Activated B cell treated with CpG ODN at 0.5 μM for 24 hours (primary cell): ENCODE measurements at regions not wholly inside any gene's neighbourhood (a gene's known extent, or its start where the extent isn't known, plus 50 kb on each side); places are given as distances from the start of the nearest gene placed in this dataset.

Source experiments
- ATAC-seq: fragments of 200-7000 bp; cut with Tn5 transposase; one replicate; pipeline ENCODE4 v1.10.0; 2021; ENCODE audit warnings: low read depth, mild to moderate bottlenecking, moderate library complexity
- CTCF ChIA-PET: fragments of 350-600 bp; sonication (Branson Sonifier 250); formaldehyde crosslinking; loops from one replicate; lab custom pipeline; 2021; ENCODE audit warnings: antibody characterized with exemption; lab: Charles Lee
- POLR2A ChIA-PET: fragments of 350-600 bp; sonication (Branson Sonifier 250); formaldehyde crosslinking; loops from one replicate; lab custom pipeline; 2021; ENCODE audit warnings: antibody characterized with exemption; lab: Charles Lee
- DNase-seq: peaks from one replicate; pipeline ENCODE4 v3.0.0; 2022
- H3K27ac Mint-ChIP-seq: one replicate; pipeline ENCODE4 v1.8.0; 2020; ENCODE audit warnings: mixed read lengths
- H3K27me3 Mint-ChIP-seq: one replicate; pipeline ENCODE4 v1.8.0; 2021; ENCODE audit warnings: mixed read lengths
- H3K36me3 Mint-ChIP-seq: one replicate; pipeline ENCODE4 v1.8.0; 2021; ENCODE audit warnings: low read depth, mixed read lengths
- H3K4me1 Mint-ChIP-seq: one replicate; pipeline ENCODE4 v1.8.0; 2021; ENCODE audit warnings: mixed read lengths
- H3K4me3 Mint-ChIP-seq: one replicate; pipeline ENCODE4 v1.8.0; 2020; ENCODE audit warnings: mild to moderate bottlenecking, mixed read lengths
- H3K9me3 Mint-ChIP-seq: one replicate; pipeline ENCODE4 v1.8.0; 2020; ENCODE audit warnings: mixed read lengths
- CTCF ChIP-seq: fragments of 200-600 bp; IDR thresholded peaks from one replicate; pipeline ENCODE4 v1.8.0; 2022; ENCODE audit warnings: antibody characterized with exemption, mild to moderate bottlenecking
- intact Hi-C: fragments of 100-400 bp; cut with micrococcal nuclease; formaldehyde crosslinking; loops from one replicate; pipeline ENCODE4 v1.15.1; 2024

GRCh38 chr9:117516676-117517632, 102.1 kb upstream of the ASTN2 start:
- H3K4me3 Mint-ChIP-seq, result no peak overlapping the region
- ATAC-seq (no peak), DNase-seq (no peak)
- intact Hi-C loops, result no loop called here
- no peaks in the 10 kb centered on the region for H3K27me3 Mint-ChIP-seq
- POLR2A ChIA-PET, result no interaction called here
- no peaks in the 10 kb centered on the region for H3K4me1 Mint-ChIP-seq
- CTCF ChIA-PET, result no interaction called here
- no peaks in the 10 kb centered on the region for H3K36me3 Mint-ChIP-seq
- no peak overlapping the region for H3K27ac Mint-ChIP-seq
- no peaks in the 10 kb centered on the region for H3K9me3 Mint-ChIP-seq
- TF ChIP-seq CTCF, result no peak

- intact Hi-C loops, result no loop called here
- no peak overlapping the region for H3K4me3 Mint-ChIP-seq
Observed at GRCh38 chr9:117511852-117512481, 97.1 kb upstream of the ASTN2 start.

GRCh38 chr9:117496307-117496706, 81.5 kb upstream of the ASTN2 start:
- H3K4me3 Mint-ChIP-seq, result no peak overlapping the region
- intact Hi-C loops, result no loop called here
- POLR2A ChIA-PET, result no interaction called here

More at GRCh38 chr9:117511852-117512481, 97.1 kb upstream of the ASTN2 start:
- Mint-ChIP-seq H3K4me1 (no peaks in the 10 kb centered on the region), H3K36me3 (no peaks in the 10 kb centered on the region), H3K27ac (no peak overlapping the region), H3K9me3 (no peaks in the 10 kb centered on the region), H3K27me3 (no peaks in the 10 kb centered on the region)
- ChIA-PET POLR2A (no interaction called here), CTCF (no interaction called here)
- TF ChIP-seq CTCF, result no peak
- ATAC-seq, result no peak
- DNase-seq, result no peak

GRCh38 chr9:117494401-117495090, 79.7 kb upstream of the ASTN2 start:
- intact Hi-C loops, result no loop called here
- no peak overlapping the region for H3K27ac Mint-ChIP-seq
- H3K4me3 Mint-ChIP-seq, result no peak overlapping the region
- ChIA-PET POLR2A (no interaction called here), CTCF (no interaction called here)
- no peak for TF ChIP-seq CTCF
- H3K27me3 Mint-ChIP-seq, result peaks cover under 1% of the 10 kb centered on the region
- no peaks in the 10 kb centered on the region for H3K4me1 Mint-ChIP-seq
- DNase-seq (no peak), ATAC-seq (no peak)
- no peaks in the 10 kb centered on the region for H3K36me3 Mint-ChIP-seq
- H3K9me3 Mint-ChIP-seq, result peaks cover 5% of the 10 kb centered on the region

More at GRCh38 chr9:117496307-117496706, 81.5 kb upstream of the ASTN2 start:
- H3K36me3 Mint-ChIP-seq, result no peaks in the 10 kb centered on the region
- H3K4me1 Mint-ChIP-seq, result no peaks in the 10 kb centered on the region
- TF ChIP-seq CTCF, result no peak
- CTCF ChIA-PET, result no interaction called here
- no peak overlapping the region for H3K27ac Mint-ChIP-seq
- peaks cover 5% of the 10 kb centered on the region for H3K9me3 Mint-ChIP-seq
- ATAC-seq (no peak), DNase-seq (no peak)
- H3K27me3 Mint-ChIP-seq, result no peaks in the 10 kb centered on the region

GRCh38 chr9:117492476-117492875, 77.6 kb upstream of the ASTN2 start:
- Mint-ChIP-seq H3K4me1 (no peaks in the 10 kb centered on the region), H3K36me3 (no peaks in the 10 kb centered on the region), H3K27ac (no peak overlapping the region), H3K9me3 (peaks cover 4% of the 10 kb centered on the region), H3K27me3 (peaks cover 2% of the 10 kb centered on the region), H3K4me3 (no peak overlapping the region)
- ChIA-PET POLR2A (no interaction called here), CTCF (no interaction called here)
- no peak for TF ChIP-seq CTCF
- no peak for ATAC-seq
- intact Hi-C loops, result no loop called here
- no peak for DNase-seq
